Subcutaneous abdominal adipose tissue (tissue), 5 donors: ENCODE measurements at regions not wholly inside any gene's neighbourhood (a gene's known extent, or its start where the extent isn't known, plus 50 kb on each side); places are given as distances from the start of the nearest gene placed in this dataset.
"Not testable (repeated sequence)": the region's sequence is repeated elsewhere in the genome, so short reads cannot be mapped to it uniquely, and the experiment has no call there.

ENCODE experiments used
- H3K27ac ChIP-seq: one replicate; pipeline ENCODE4 v1.7.0; 2013; ENCODE audit warnings: low read depth, mild to moderate bottlenecking, inconsistent platforms, low read length, moderate library complexity
- H3K27me3 ChIP-seq, 5 donors: one replicate each; pipeline ENCODE4 v1.7.0; 2013; ENCODE audit warnings: low read length in 5 of 5, inconsistent platforms in 1 of 5; ENCODE audit not compliant: control insufficient read depth in 5 of 5, insufficient read depth in 4 of 5
- H3K36me3 ChIP-seq, 5 donors: one replicate each; pipeline ENCODE4 v1.7.0; 2013; ENCODE audit warnings: low read length in 5 of 5; ENCODE audit not compliant: control insufficient read depth in 5 of 5, insufficient read depth in 5 of 5
- H3K4me1 ChIP-seq, 5 donors: one replicate each; pipeline ENCODE4 v1.7.0; 2013; ENCODE audit warnings: low read length in 5 of 5, mild to moderate bottlenecking in 3 of 5, moderate library complexity in 1 of 5; ENCODE audit not compliant: control insufficient read depth in 5 of 5, insufficient read depth in 5 of 5
- H3K4me3 ChIP-seq, 5 donors: one replicate each; pipeline ENCODE4 v1.7.0; 2013; ENCODE audit warnings: low read length in 5 of 5, low read depth in 1 of 5
- H3K9ac ChIP-seq, 5 donors: one replicate each; pipeline ENCODE4 v1.7.0; 2013; ENCODE audit warnings: low read length in 5 of 5, mild to moderate bottlenecking in 4 of 5, moderate library complexity in 3 of 5
- H3K9me3 ChIP-seq, 5 donors: one replicate each; pipeline ENCODE4 v1.7.0; 2013; ENCODE audit warnings: low read length in 5 of 5; ENCODE audit not compliant: control insufficient read depth in 5 of 5
- donor health status: healthy.
- donor health status: healthy.
- donor health status: healthy.
- donor health status: healthy.
- donor health status: healthy.

- peaks cover 4 to 25% (median 22%) of the 10 kb centered on the region in 5 donors for H3K4me1 ChIP-seq
- H3K9me3 ChIP-seq = no peaks in the 10 kb centered on the region
- H3K36me3 ChIP-seq = no peaks in the 10 kb centered on the region
- no peak overlapping the region for H3K9ac ChIP-seq
- H3K4me3 ChIP-seq = no peak overlapping the region
- no peak overlapping the region for H3K27ac ChIP-seq
- H3K27me3 ChIP-seq = no peaks in the 10 kb centered on the region
These were observed 105.8 kb upstream of the RAB4A start for GRCh38 chr1:229164836-229165735.

- Histone ChIP-seq H3K27me3 (no peaks in the 10 kb centered on the region), H3K4me3 (no peak overlapping the region), H3K4me1 (peaks cover 4 to 25% (median 22%) of the 10 kb centered on the region in 5 donors), H3K9ac (no peak overlapping the region), H3K9me3 (no peaks in the 10 kb centered on the region), H3K27ac (no peak overlapping the region), H3K36me3 (no peaks in the 10 kb centered on the region)
These were observed 103.6 kb upstream of the RAB4A start for GRCh38 chr1:229167318-229167717.

GRCh38 chr1:229169399-229169798, 101.5 kb upstream of the RAB4A start:
- H3K36me3 ChIP-seq = no peaks in the 10 kb centered on the region
- no peaks in the 10 kb centered on the region for H3K27me3 ChIP-seq
- no peak overlapping the region for H3K4me3 ChIP-seq
- H3K4me1 ChIP-seq = peaks cover 4 to 25% (median 21%) of the 10 kb centered on the region in 5 donors
- H3K9me3 ChIP-seq = no peaks in the 10 kb centered on the region
- no peak overlapping the region for H3K9ac ChIP-seq
- H3K27ac ChIP-seq = peak overlapping the region; percentile 2

- H3K36me3 ChIP-seq = no peaks in the 10 kb centered on the region
- H3K27ac ChIP-seq = peak overlapping the region; percentile 2
These were observed 100.6 kb upstream of the RAB4A start for GRCh38 chr1:229170274-229170673.

GRCh38 chr1:229170778-229171505, 100.0 kb upstream of the RAB4A start:
- H3K4me3 ChIP-seq = no peak overlapping the region
- H3K36me3 ChIP-seq = no peaks in the 10 kb centered on the region
- H3K9me3 ChIP-seq = no peaks in the 10 kb centered on the region
- H3K27me3 ChIP-seq = no peaks in the 10 kb centered on the region
- no peak overlapping the region for H3K9ac ChIP-seq
- peaks cover 4 to 14% (median 12%) of the 10 kb centered on the region in 5 donors for H3K4me1 ChIP-seq
- H3K27ac ChIP-seq = no peak overlapping the region

More at GRCh38 chr1:229170274-229170673, 100.6 kb upstream of the RAB4A start:
- no peak overlapping the region for H3K9ac ChIP-seq
- peaks cover 4 to 17% (median 12%) of the 10 kb centered on the region in 5 donors for H3K4me1 ChIP-seq
- no peak overlapping the region for H3K4me3 ChIP-seq
- no peaks in the 10 kb centered on the region for H3K27me3 ChIP-seq
- no peaks in the 10 kb centered on the region for H3K9me3 ChIP-seq

- no peak overlapping the region for H3K4me3 ChIP-seq
- no peaks in the 10 kb centered on the region for H3K9me3 ChIP-seq
- no peaks in the 10 kb centered on the region for H3K36me3 ChIP-seq
- H3K9ac ChIP-seq = no peak overlapping the region
- no peaks in the 10 kb centered on the region for H3K27me3 ChIP-seq
- H3K4me1 ChIP-seq = peaks cover 4 to 16% (median 12%) of the 10 kb centered on the region in 5 donors
- no peak overlapping the region for H3K27ac ChIP-seq
These were observed 99.0 kb upstream of the RAB4A start for GRCh38 chr1:229171934-229172333.

GRCh38 chr1:229173491-229174476, 97.1 kb upstream of the RAB4A start:
- not testable (repeated sequence) for H3K9me3 ChIP-seq, H3K27ac ChIP-seq, H3K9ac ChIP-seq, H3K4me3 ChIP-seq, H3K36me3 ChIP-seq, H3K27me3 ChIP-seq
- H3K4me1 ChIP-seq = peaks cover 4 to 13% (median 12%) of the 10 kb centered on the region in 5 donors

GRCh38 chr1:229175297-229175696, 95.6 kb upstream of the RAB4A start:
- not testable (repeated sequence) for H3K4me3 ChIP-seq, H3K9me3 ChIP-seq, H3K4me1 ChIP-seq, H3K27ac ChIP-seq, H3K27me3 ChIP-seq, H3K9ac ChIP-seq, H3K36me3 ChIP-seq

- not testable (repeated sequence) for H3K9me3 ChIP-seq, H3K27me3 ChIP-seq, H3K4me1 ChIP-seq, H3K36me3 ChIP-seq, H3K27ac ChIP-seq, H3K4me3 ChIP-seq, H3K9ac ChIP-seq
These were observed 94.5 kb upstream of the RAB4A start for GRCh38 chr1:229176457-229176856.
